Panc1 (cell line): ENCODE measurements at regions not wholly inside any gene's neighbourhood (a gene's known extent, or its start where the extent isn't known, plus 50 kb on each side); places are given as distances from the start of the nearest gene placed in this dataset.

Experiments used
- ATAC-seq: fragments of 200-7000 bp; cut with Tn5 transposase; 2 replicates; pipeline ENCODE4 v1.9.1; 2020; ENCODE audit warnings: mild to moderate bottlenecking, moderate library complexity
- BruUV-seq: library from RNA; stranded (reverse); fragments of 400-500 nt; replicated peaks from 2 replicates; lab custom pipeline; 2021; lab: Mats Ljungman, UMichigan
- CTCF ChIA-PET: fragments of 300-600 bp; sonication (Branson Sonifier 250); formaldehyde crosslinking; loops from one replicate; lab custom pipeline; 2022; ENCODE audit warnings: antibody characterized with exemption; lab: Charles Lee
- POLR2A ChIA-PET: fragments of 300-600 bp; sonication (Branson Sonifier 250); formaldehyde crosslinking; loops from one replicate; lab custom pipeline; 2022; ENCODE audit warnings: antibody characterized with exemption; lab: Charles Lee
- DNase-seq: peaks from one replicate; pipeline ENCODE4 v3.0.0-alpha.2; 2010; ENCODE audit warnings: low read depth, low spot score
- H3K27ac ChIP-seq: 2 replicates; pipeline ENCODE4 v1.5.1; 2011; ENCODE audit warnings: mild to moderate bottlenecking, low read length, inconsistent platforms
- H3K27me3 ChIP-seq: fragments of 200-500 bp; sonication (Bioruptor generic); 2 replicates; pipeline ENCODE4 v1.6.0; 2014; ENCODE audit warnings: low read length, inconsistent platforms; ENCODE audit not compliant: control insufficient read depth, insufficient read depth
- H3K36me3 ChIP-seq: fragments of 200-500 bp; sonication (Bioruptor generic); 2 replicates; pipeline ENCODE4 v1.5.1; 2014; ENCODE audit warnings: inconsistent platforms, mild to moderate bottlenecking, low read length, moderate library complexity; ENCODE audit not compliant: control insufficient read depth, insufficient read depth
- H3K4me1 ChIP-seq: 2 replicates; pipeline ENCODE4 v1.5.1; 2011; ENCODE audit warnings: inconsistent platforms, mild to moderate bottlenecking, low read length, moderate library complexity; ENCODE audit not compliant: control insufficient read depth, insufficient read depth
- H3K4me3 ChIP-seq, 2 experiments: 2 replicates each; pipeline ENCODE4 v1.5.1; 2011 to 2012; ENCODE audit warnings: low read depth in 2 of 2, low read length in 2 of 2, mild to moderate bottlenecking in 2 of 2, inconsistent platforms in 1 of 2, moderate library complexity in 1 of 2
- H3K9me3 ChIP-seq: fragments of 200-500 bp; sonication (Bioruptor generic); 2 replicates; pipeline ENCODE4 v1.5.1; 2014; ENCODE audit warnings: low read depth, mild to moderate bottlenecking, inconsistent platforms, low read length, moderate library complexity; ENCODE audit not compliant: control insufficient read depth, insufficient read depth
- CTCF ChIP-seq: fragments of 450-650 bp; IDR thresholded peaks from 2 replicates; pipeline ENCODE4 v1.5.1; 2017; ENCODE audit warnings: mild to moderate bottlenecking
- POLR2AphosphoS5 ChIP-seq: IDR thresholded peaks from 2 replicates; pipeline ENCODE4 v1.6.1; 2012; ENCODE audit warnings: mild to moderate bottlenecking, low read depth, low read length, moderate library complexity
- REST ChIP-seq, 2 experiments: IDR thresholded peaks; 2 replicates each; pipeline ENCODE4 v1.6.1; 2011 to 2012; ENCODE audit warnings: low read depth in 2 of 2, control low read depth in 1 of 2, low read length in 1 of 2, mild to moderate bottlenecking in 1 of 2, moderate library complexity in 1 of 2; ENCODE audit not compliant: insufficient read depth in 1 of 2
- SIN3A ChIP-seq: IDR thresholded peaks from 2 replicates; pipeline ENCODE4 v1.6.1; 2012; ENCODE audit warnings: low read depth, mild to moderate bottlenecking, low read length, moderate library complexity, borderline replicate concordance; ENCODE audit not compliant: insufficient read depth
- TCF7L2 ChIP-seq: IDR thresholded peaks from 2 replicates; pipeline ENCODE4 v1.6.1; 2011; ENCODE audit warnings: mild to moderate bottlenecking, low read depth, low read length, inconsistent platforms
- in situ Hi-C: cut with HindIII; loops from 2 replicates; pipeline ENCODE4 v1.10.0; 2016; ENCODE audit warnings: low sequenced_read_pairs, low pct_unique_long_range_greater_than_20kb
- intact Hi-C: fragments of 100-400 bp; cut with micrococcal nuclease; formaldehyde crosslinking; loops from one replicate; pipeline ENCODE4 v1.10.0; 2022; ENCODE audit not compliant: unreplicated experiment

GRCh38 chr15:31516874-31517273 is 190.2 kb downstream of the KLF13 start:
- H3K36me3 ChIP-seq: no peaks in the 10 kb centered on the region
- TF ChIP-seq CTCF (no peak), TCF7L2 (no peak), REST (IDR thresholded peaks at IDR 0.05; ENCODE audit: insufficient read depth in 1 of 2, low read depth in 2 of 2, low read length in 1 of 2) (no peak), SIN3A (no peak), POLR2AphosphoS5 (no peak)
- ATAC-seq (no peak), DNase-seq (no peak)
- CTCF ChIA-PET: no interaction called here
- no TSS peak for BruUV-seq
- POLR2A ChIA-PET: no interaction called here
- no peak overlapping the region for H3K27ac ChIP-seq
- no peaks in the 10 kb centered on the region for H3K4me1 ChIP-seq
- no peak overlapping the region for H3K4me3 ChIP-seq
- intact Hi-C loops (no loop called here), in situ Hi-C loops (no loop called here)
- no peaks in the 10 kb centered on the region for H3K27me3 ChIP-seq
- no peaks in the 10 kb centered on the region for H3K9me3 ChIP-seq

- ChIA-PET POLR2A (no interaction called here), CTCF (no interaction called here)
- Histone ChIP-seq H3K27ac (no peak overlapping the region), H3K36me3 (no peaks in the 10 kb centered on the region), H3K4me3 (no peak overlapping the region), H3K4me1 (no peaks in the 10 kb centered on the region), H3K27me3 (no peaks in the 10 kb centered on the region), H3K9me3 (no peaks in the 10 kb centered on the region)
- no peak for ATAC-seq
- TF ChIP-seq SIN3A: no peak
- BruUV-seq: no TSS peak
- in situ Hi-C loops: no loop called here
- intact Hi-C loops: no loop called here
- no peak for DNase-seq
These were observed 191.1 kb downstream of the KLF13 start for GRCh38 chr15:31517711-31518110.

GRCh38 chr15:31522028-31522427 is 195.4 kb downstream of the KLF13 start:
- POLR2A ChIA-PET: no interaction called here
- Histone ChIP-seq H3K27ac (no peak overlapping the region), H3K4me1 (no peaks in the 10 kb centered on the region), H3K27me3 (no peaks in the 10 kb centered on the region; the same call in 1 of the 2 replicates), H3K36me3 (no peaks in the 10 kb centered on the region), H3K9me3 (no peaks in the 10 kb centered on the region), H3K4me3 (no peak overlapping the region)
- CTCF ChIA-PET: no interaction called here
- DNase-seq (no peak), ATAC-seq (no peak)
- in situ Hi-C loops (no loop called here), intact Hi-C loops (loop anchor here (10.0 kb wide), 1 partner anchor 73 kb away; no protein-coding TSS in a partner anchor)
- no TSS peak for BruUV-seq
- TF ChIP-seq POLR2AphosphoS5 (no peak), REST (IDR thresholded peaks at IDR 0.05; ENCODE audit: insufficient read depth in 1 of 2, low read depth in 2 of 2, low read length in 1 of 2) (no peak), SIN3A (no peak), TCF7L2 (no peak), CTCF (no peak)
